Epithelial cell of esophagus (primary cell): ENCODE measurements at regions not wholly inside any gene's neighbourhood (a gene's known extent, or its start where the extent isn't known, plus 50 kb on each side); places are given as distances from the start of the nearest gene placed in this dataset.

Experiments
- DNase-seq: peaks from one replicate; pipeline ENCODE4 v3.0.0; 2010; ENCODE audit warnings: low read depth
- H3K4me3 ChIP-seq: 2 replicates; pipeline ENCODE4 v1.5.1; 2011; ENCODE audit warnings: mild to moderate bottlenecking, low read length, control low read depth
- CTCF ChIP-seq: IDR thresholded peaks from 2 replicates; pipeline ENCODE4 v1.5.1; 2011; ENCODE audit warnings: low read depth, mild to moderate bottlenecking, low read length, control low read depth, inconsistent platforms; ENCODE audit not compliant: insufficient read depth; ENCODE audit errors: missing control alignments

GRCh38 chr3:46133285-46133684 is 74.8 kb downstream of the CCR1 start:
- H3K4me3 ChIP-seq = no peak overlapping the region
- no peak for DNase-seq
- TF ChIP-seq CTCF = no peak

- no peak overlapping the region for H3K4me3 ChIP-seq
- DNase-seq = no peak
- no peak for TF ChIP-seq CTCF
These were observed 75.5 kb downstream of the CCR1 start for GRCh38 chr3:46132565-46132964.

GRCh38 chr3:46131884-46132450 is 76.1 kb downstream of the CCR1 start:
- no peak for TF ChIP-seq CTCF
- no peak for DNase-seq
- no peak overlapping the region for H3K4me3 ChIP-seq

GRCh38 chr3:46130631-46131310 is 77.3 kb downstream of the CCR1 start:
- no peak for DNase-seq
- no peak overlapping the region for H3K4me3 ChIP-seq
- TF ChIP-seq CTCF = no peak

GRCh38 chr3:46129588-46130272 is 78.4 kb downstream of the CCR1 start:
- DNase-seq = no peak
- no peak overlapping the region for H3K4me3 ChIP-seq
- TF ChIP-seq CTCF = no peak

- TF ChIP-seq CTCF = no peak
- H3K4me3 ChIP-seq = no peak overlapping the region
- DNase-seq = peak; percentile 81
These were observed 80.6 kb downstream of the CCR1 start for GRCh38 chr3:46127503-46127902.
